HepG2 (cell line): ENCODE measurements at regions not wholly inside any gene's neighbourhood (a gene's known extent, or its start where the extent isn't known, plus 50 kb on each side); places are given as distances from the start of the nearest gene placed in this dataset.
"Not testable (repeated sequence)": the region's sequence is repeated elsewhere in the genome, so short reads cannot be mapped to it uniquely, and the experiment has no call there.

ENCODE experiments used
- EZH2 ChIP-seq: conservative IDR thresholded peaks from 2 replicates; pipeline ENCODE4 v1.6.1; 2012; ENCODE audit warnings: mild to moderate bottlenecking, low read depth, low read length, moderate library complexity
- NFIC ChIP-seq: IDR thresholded peaks from 2 replicates; pipeline ENCODE4 v1.6.1; 2012; ENCODE audit warnings: mild to moderate bottlenecking, low read length, inconsistent platforms

DNA sequence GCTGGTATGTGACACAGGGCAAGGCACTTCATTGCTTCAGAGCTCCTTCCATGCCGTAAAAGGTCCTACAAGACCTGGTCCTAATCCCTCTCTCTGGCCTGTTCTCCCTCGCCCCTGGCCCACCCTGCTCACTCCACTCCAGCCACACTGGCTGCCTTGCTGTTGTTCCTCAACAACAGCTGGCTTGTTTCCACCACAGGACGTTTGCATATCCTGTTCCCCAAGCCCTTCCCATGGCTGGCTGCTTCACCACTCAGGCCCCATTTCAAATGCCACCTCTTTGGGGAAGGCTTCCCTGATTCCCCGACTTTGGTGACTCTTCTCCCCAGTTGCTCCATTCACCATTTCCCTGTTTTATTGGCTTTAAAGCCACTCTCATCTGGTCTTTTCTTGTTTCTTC, 129.1 kb upstream of the ALDH3B2 start:
- not testable (repeated sequence) for TF ChIP-seq EZH2, NFIC
